Astrocyte of the cerebellum (primary cell): ENCODE measurements at regions not wholly inside any gene's neighbourhood (a gene's known extent, or its start where the extent isn't known, plus 50 kb on each side); places are given as distances from the start of the nearest gene placed in this dataset.

Experiments
- DNase-seq: peaks from one replicate; pipeline ENCODE4 v3.0.0-alpha.2; 2011; ENCODE audit warnings: low read depth
- H3K4me3 ChIP-seq: 2 replicates; pipeline ENCODE4 v1.5.1; 2011; ENCODE audit warnings: mild to moderate bottlenecking, low read depth, low read length, moderate library complexity
- in situ Hi-C: cut with HindIII; loops from 2 replicates; pipeline ENCODE4 v1.10.0; 2017; ENCODE audit warnings: low sequenced_read_pairs
- TF ChIP-seq, protein P1 (sequence below): IDR thresholded peaks from 2 replicates; pipeline ENCODE4 v1.5.1; 2012; ENCODE audit warnings: low read length, low read depth, moderate library complexity, mild to moderate bottlenecking; ENCODE audit errors: missing control alignments

GRCh38 chr14:104368751-104369100 is 210.8 kb upstream of the C14orf180 start:
- TF ChIP-seq, protein P1, sequence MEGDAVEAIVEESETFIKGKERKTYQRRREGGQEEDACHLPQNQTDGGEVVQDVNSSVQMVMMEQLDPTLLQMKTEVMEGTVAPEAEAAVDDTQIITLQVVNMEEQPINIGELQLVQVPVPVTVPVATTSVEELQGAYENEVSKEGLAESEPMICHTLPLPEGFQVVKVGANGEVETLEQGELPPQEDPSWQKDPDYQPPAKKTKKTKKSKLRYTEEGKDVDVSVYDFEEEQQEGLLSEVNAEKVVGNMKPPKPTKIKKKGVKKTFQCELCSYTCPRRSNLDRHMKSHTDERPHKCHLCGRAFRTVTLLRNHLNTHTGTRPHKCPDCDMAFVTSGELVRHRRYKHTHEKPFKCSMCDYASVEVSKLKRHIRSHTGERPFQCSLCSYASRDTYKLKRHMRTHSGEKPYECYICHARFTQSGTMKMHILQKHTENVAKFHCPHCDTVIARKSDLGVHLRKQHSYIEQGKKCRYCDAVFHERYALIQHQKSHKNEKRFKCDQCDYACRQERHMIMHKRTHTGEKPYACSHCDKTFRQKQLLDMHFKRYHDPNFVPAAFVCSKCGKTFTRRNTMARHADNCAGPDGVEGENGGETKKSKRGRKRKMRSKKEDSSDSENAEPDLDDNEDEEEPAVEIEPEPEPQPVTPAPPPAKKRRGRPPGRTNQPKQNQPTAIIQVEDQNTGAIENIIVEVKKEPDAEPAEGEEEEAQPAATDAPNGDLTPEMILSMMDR: no peak
- in situ Hi-C loops: no loop called here
- no peak for DNase-seq
- H3K4me3 ChIP-seq: no peak overlapping the region

- no peak overlapping the region for H3K4me3 ChIP-seq
- TF ChIP-seq, protein P1: no peak
- in situ Hi-C loops: no loop called here
- DNase-seq: no peak
These were observed 210.4 kb upstream of the C14orf180 start for GRCh38 chr14:104369208-104369607.

DNA sequence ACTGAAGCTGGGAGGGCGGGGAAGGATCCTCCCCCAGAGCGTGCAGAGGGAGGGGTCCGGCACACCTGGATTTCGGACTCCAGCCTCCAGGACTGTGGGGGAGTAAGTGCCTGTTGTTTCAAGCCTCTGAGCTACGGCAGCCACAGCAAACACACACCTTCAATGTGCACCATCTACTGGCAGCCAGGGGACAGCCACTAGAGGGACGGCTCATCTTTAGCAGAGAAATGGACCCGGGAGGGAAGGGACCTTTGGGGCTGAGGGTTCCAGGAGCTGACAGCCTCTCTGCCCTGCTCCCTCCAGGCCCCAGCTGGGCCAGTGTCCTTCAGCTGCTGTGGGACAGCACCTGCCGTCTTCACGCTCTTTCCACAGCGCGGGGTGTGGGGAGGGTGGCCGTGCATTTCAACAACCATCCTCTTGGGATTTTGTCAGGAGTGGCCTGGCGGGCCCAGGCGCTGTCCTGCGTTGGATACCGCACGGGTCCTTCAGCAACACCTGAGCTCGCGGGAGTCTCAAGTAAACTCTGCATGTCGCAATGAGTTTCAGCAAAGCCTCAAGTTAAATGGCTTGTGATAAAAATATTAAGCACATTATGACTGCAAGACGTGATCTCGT is 209.2 kb upstream of the C14orf180 start:
- no peak for DNase-seq
- TF ChIP-seq, protein P1: no peak
- in situ Hi-C loops: no loop called here
- no peak overlapping the region for H3K4me3 ChIP-seq

- in situ Hi-C loops: no loop called here
- TF ChIP-seq, protein P1: no peak
These were observed 208.5 kb upstream of the C14orf180 start for GRCh38 chr14:104371031-104371430.

DNA sequence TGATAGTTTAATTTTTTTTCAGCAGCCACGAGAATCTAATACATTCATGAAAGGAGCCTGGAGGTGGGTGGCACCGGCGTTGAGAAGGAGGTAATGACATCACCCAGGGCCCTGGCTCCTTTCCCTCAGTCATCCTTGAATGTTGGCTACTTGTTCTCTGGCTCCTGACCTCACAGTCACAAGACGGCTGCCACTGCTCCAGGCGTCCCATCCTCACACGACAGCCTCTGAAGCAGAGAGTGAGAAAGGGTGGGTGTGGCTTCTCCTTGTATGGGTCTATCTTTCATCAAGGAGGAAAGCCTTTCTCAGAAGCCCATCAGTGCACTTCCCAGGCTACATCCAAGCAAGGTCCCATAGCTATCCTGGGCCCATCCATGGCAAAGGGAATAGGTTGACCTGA is 207.6 kb upstream of the C14orf180 start:
- in situ Hi-C loops: no loop called here
- H3K4me3 ChIP-seq: no peak overlapping the region
- no peak for DNase-seq
- TF ChIP-seq, protein P1: no peak

More at GRCh38 chr14:104371031-104371430, 208.5 kb upstream of the C14orf180 start:
- no peak for DNase-seq
- no peak overlapping the region for H3K4me3 ChIP-seq

DNA sequence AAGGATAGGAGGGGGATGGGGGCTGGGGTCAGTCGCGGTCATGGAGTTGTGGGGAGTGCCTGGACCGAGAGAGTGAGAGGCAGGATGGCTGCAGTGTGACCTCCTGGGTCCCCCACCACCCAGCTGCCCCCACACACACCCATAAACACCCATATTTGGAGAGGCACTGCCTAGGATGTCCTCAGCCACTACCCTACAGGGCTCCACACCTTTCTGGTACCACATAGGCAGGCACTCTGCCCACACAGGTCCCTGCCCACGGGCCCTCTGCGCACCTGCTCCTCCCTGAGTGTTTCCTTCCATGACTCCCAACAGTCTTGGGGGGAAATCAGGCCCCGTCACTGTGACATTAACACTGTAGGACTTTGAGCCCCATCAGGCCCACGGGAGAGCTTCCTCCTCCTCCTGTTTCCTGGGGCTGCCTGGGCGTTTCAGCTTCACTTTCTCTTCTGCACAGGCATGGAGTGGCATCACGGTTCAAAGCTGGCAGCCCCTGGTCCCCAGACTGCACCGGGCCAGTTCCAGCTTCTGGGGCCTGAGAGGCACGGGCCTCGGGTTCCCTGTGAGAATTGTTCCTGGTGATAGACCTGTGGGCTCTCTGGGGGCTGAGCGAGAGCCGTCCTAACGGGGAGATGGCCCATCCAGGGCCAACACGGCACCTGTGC is 207.0 kb upstream of the C14orf180 start:
- in situ Hi-C loops: no loop called here
- no peak for DNase-seq
- no peak overlapping the region for H3K4me3 ChIP-seq
- TF ChIP-seq, protein P1: no peak
